Ovary (tissue), 7 donors: ENCODE measurements at regions not wholly inside any gene's neighbourhood (a gene's known extent, or its start where the extent isn't known, plus 50 kb on each side); places are given as distances from the start of the nearest gene placed in this dataset. TPM values are rescaled to one million over a fixed set of nuclear protein-coding genes. Genes with fewer than 3 reads are reported as not detected.

ENCODE experiments used
- DNase-seq, 5 donors: peaks; one replicate each; pipeline ENCODE4 v3.0.0-alpha.2; 2019 to 2020
- H3K27ac ChIP-seq, 2 donors: fragments of 200-600 bp; one replicate each; pipeline versions ENCODE4 v1.5.1 to v1.8.0; 2019 to 2022
- H3K27me3 ChIP-seq: fragments of 200-600 bp; one replicate; pipeline ENCODE4 v1.8.0; 2022
- H3K36me3 ChIP-seq: fragments of 200-600 bp; sonication (generic); one replicate; pipeline ENCODE4 v1.5.1; 2019
- H3K4me1 ChIP-seq: one replicate; pipeline ENCODE4 v1.8.1; 2013; ENCODE audit warnings: mild to moderate bottlenecking, moderate library complexity; ENCODE audit not compliant: insufficient read depth
- H3K4me3 ChIP-seq: fragments of 200-600 bp; sonication (generic); one replicate; pipeline ENCODE4 v1.5.1; 2017
- H3K9me3 ChIP-seq, 2 donors: fragments of 200-600 bp in 1 of 2; sonication (generic) in 1 of 2; one replicate each; pipeline versions ENCODE4 v1.5.1 to v1.8.1; 2013 to 2019; ENCODE audit warnings: mild to moderate bottlenecking in 1 of 2, moderate library complexity in 1 of 2
- CTCF ChIP-seq, 3 donors: fragments of 450-650 bp in 2 of 3; fragments of 200-600 bp in 1 of 3; IDR thresholded peaks; one replicate each; pipeline versions ENCODE4 v1.5.1 to v1.8.0; 2016 to 2022; ENCODE audit warnings: antibody characterized with exemption in 3 of 3, mild to moderate bottlenecking in 1 of 3
- EP300 ChIP-seq: sonication (generic); formaldehyde crosslinking; IDR thresholded peaks from one replicate; pipeline ENCODE4 v1.6.1; 2017; ENCODE audit warnings: antibody characterized with exemption
- POLR2A ChIP-seq: fragments of 450-650 bp; IDR thresholded peaks from one replicate; pipeline ENCODE4 v1.6.1; 2017; ENCODE audit warnings: antibody characterized with exemption, mild to moderate bottlenecking, moderate library complexity
- WGBS, 3 donors: extraction: QIAGEN DNeasy Blood & Tissue Kit in 1 of 3; methylation state at CpG; one replicate each; pipeline versions ENCODE4 v1.1.5 to v1.1.7; 2013 to 2017; 5-methylcytosine and 5-hydroxymethylcytosine counted together
- intact Hi-C, 4 donors: fragments of 100-400 bp; cut with DNase I; formaldehyde crosslinking; loops; one replicate each; pipeline versions ENCODE4 v1.11.0 to v1.15.1; 2022 to 2023
- small RNA-seq: library from RNA; depleted of rRNA; stranded (forward); fragments of <200 nt; gene quantifications from one replicate; pipeline ENCODE3, GENCODE V24; 2016
- donor health status: DM: no; HTN: no; CAD: no; lungs with moderate emphysema.
- donor health status: DM: no; HTN: no; CAD: no.
- donor health status: Bipolar disorder and iron deficiency.
- donor health status: DM: no; HTN: no; CAD: no.
- donor health status: DM: yes; HTN: yes; CAD: no.

GRCh38 chr9:74444369-74444768 is 52.8 kb upstream of the RORB start:
- no peak overlapping the region for H3K4me3 ChIP-seq
- no peak overlapping the region for H3K27ac ChIP-seq
- WGBS, 3 donors: 15 to 36% (median 25%) methylated on average over 6 of the region's 6 CpGs
- H3K36me3 ChIP-seq: no peaks in the 10 kb centered on the region
- no peaks in the 10 kb centered on the region for H3K4me1 ChIP-seq
- H3K27me3 ChIP-seq: peaks cover 2% of the 10 kb centered on the region
- intact Hi-C loops: no loop called here
- TF ChIP-seq CTCF (IDR thresholded peaks at IDR 0.05) (no peak), POLR2A (no peak), EP300 (no peak)
- H3K9me3 ChIP-seq: no peaks in the 10 kb centered on the region
- no peak for DNase-seq

Small RNAs in the stretch of these regions (small RNA-seq; reads per million reads assigned to genes)
- not detected for gene RNA5SP286
